Endothelial cell of umbilical vein (primary cell): ENCODE measurements at regions not wholly inside any gene's neighbourhood (a gene's known extent, or its start where the extent isn't known, plus 50 kb on each side); places are given as distances from the start of the nearest gene placed in this dataset.

Experiments
- POLR2A ChIP-seq: IDR thresholded peaks from 2 replicates; pipeline ENCODE4 v1.6.1; 2012; ENCODE audit warnings: low read depth, mild to moderate bottlenecking, control low read depth, low read length
- TF ChIP-seq, protein P1 (sequence below), 2 donors: IDR thresholded peaks; 1 replicate in 1 of 2; 2 replicates in 1 of 2; pipeline ENCODE4 v1.5.1; 2011; ENCODE audit warnings: low read length in 2 of 2, mild to moderate bottlenecking in 2 of 2, moderate library complexity in 2 of 2, control low read depth in 1 of 2, inconsistent platforms in 1 of 2, low read depth in 1 of 2; ENCODE audit not compliant: insufficient read depth in 1 of 2; ENCODE audit errors: extremely low read depth in 1 of 2

GRCh38 chr16:54842743-54843423 lies 87.8 kb upstream of the IRX5 start:
- TF ChIP-seq, protein P1, sequence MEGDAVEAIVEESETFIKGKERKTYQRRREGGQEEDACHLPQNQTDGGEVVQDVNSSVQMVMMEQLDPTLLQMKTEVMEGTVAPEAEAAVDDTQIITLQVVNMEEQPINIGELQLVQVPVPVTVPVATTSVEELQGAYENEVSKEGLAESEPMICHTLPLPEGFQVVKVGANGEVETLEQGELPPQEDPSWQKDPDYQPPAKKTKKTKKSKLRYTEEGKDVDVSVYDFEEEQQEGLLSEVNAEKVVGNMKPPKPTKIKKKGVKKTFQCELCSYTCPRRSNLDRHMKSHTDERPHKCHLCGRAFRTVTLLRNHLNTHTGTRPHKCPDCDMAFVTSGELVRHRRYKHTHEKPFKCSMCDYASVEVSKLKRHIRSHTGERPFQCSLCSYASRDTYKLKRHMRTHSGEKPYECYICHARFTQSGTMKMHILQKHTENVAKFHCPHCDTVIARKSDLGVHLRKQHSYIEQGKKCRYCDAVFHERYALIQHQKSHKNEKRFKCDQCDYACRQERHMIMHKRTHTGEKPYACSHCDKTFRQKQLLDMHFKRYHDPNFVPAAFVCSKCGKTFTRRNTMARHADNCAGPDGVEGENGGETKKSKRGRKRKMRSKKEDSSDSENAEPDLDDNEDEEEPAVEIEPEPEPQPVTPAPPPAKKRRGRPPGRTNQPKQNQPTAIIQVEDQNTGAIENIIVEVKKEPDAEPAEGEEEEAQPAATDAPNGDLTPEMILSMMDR (IDR thresholded peaks at IDR 0.05; ENCODE audit: extremely low read depth in 1 of 2, insufficient read depth in 1 of 2, low read depth in 1 of 2, low read length in 2 of 2) = no peak
- no peak for TF ChIP-seq POLR2A
